Islet precursor cell (in vitro differentiated cells): ENCODE measurements at regions not wholly inside any gene's neighbourhood (a gene's known extent, or its start where the extent isn't known, plus 50 kb on each side); places are given as distances from the start of the nearest gene placed in this dataset.
"Not testable (repeated sequence)": the region's sequence is repeated elsewhere in the genome, so short reads cannot be mapped to it uniquely, and the experiment has no call there.

Experiments
- DNase-seq: peaks from one replicate; pipeline ENCODE4 v3.0.0-alpha.2; 2018

- DNase-seq: not testable (repeated sequence)
Measured at GRCh38 chrX:132302687-132303086, 83.4 kb upstream of the RAP2C start.

DNA sequence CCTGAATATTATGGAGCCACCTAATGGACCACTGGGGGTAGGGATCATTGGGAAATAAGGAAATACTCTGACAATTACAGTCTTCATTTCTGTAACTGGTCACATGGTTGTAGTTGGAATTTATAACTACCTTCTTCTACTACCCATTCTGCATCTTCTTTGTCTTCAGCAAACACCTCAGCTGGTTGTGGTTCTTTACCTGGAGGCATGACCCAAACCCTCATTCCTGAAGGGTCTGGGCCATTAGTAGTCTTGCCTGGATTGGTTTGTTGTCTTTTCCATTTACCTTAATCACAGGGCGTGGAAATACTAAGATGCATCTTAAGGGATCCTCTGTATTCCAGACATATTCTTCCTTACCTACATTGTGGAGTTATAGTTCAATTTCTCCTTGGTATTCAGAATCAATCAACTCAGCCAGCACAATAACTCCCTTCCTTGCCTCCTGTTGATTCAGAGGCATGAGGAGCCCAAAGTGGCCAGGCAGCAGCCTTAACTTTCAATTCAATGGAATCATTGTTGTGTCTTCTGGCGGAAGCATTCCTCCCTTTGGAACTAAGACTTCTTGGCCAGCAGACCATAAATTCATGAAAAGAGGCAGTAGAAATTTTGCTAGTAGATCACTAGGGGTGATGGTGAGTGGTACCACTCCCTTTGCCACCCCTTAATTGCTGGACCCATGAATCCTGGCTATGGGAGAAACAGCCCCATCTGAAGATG lies 75.7 kb upstream of the RAP2C start:
- DNase-seq: no peak

DNA sequence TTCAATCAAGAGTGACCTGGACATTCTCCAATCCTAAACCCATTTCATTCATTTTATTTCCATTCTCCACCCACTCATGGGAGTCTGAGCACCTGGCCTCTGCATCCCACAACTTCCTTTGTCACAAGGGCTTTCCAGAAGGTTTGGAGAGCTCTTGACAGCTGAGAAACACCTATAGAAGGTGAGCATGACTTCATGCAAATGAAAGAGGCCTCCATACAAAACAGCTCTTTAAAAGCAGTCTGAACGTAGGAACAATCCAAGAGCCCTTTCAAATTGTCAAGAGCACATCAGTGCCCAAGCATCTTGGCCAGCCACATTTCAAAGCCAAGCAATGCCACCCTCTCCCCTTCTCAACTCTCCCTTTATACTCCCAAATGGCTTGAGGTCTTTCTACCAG lies 74.9 kb upstream of the RAP2C start:
- DNase-seq: no peak

DNA sequence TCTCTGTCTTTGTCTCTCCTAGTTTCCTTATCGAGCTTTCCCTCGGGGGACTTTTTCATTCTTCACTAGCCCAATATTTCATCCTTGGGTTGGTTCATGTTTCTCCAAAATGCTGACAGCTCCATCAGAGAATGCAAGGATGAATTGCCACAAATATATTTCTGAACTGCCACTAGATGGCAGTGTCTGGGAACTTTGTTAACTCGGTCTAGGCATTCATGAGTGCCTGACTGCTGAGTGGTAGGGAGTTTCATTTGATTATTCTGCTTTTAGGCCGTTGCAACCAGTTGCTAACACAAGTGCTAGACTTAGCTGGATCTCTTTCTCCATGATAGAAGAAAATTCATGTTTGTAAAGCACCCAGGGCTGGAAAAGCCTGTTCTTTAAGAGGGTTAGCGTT lies 73.5 kb upstream of the RAP2C start:
- peak; percentile 54 for DNase-seq

DNA sequence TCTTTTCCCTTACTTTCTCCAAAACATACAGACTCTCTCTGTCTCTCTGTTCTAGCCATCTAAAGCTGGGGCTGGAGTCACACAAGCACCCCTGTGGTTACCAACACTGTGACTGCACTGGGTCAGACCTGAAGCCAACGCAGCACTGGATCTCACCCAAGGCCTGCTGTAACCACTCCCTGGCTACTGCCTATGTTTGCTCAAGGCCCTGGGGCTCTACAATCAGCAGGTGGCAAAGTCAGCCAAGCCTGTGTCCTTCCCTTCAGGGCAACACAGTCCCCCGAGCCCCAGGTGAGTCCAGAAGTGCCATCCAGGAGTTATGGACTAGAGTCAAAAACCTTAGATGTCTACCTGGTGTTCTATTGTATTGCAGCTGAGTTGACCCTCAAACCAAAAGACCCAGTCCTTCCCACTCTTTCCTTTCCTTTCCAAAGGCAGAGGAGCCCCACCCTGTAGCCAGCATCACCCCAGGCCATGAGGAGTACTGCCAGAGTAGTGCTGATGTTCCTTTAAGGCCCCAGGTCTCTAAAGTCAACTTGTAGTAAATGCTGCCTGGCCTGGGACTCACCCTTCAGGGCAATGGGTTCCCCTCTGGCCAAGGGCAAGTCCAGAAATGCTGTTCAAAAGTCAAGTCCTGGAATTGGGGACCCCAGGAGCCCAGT lies 58.8 kb upstream of the RAP2C start:
- DNase-seq: no peak

GRCh38 chrX:132272826-132273225 lies 53.6 kb upstream of the RAP2C start:
- DNase-seq: no peak

DNA sequence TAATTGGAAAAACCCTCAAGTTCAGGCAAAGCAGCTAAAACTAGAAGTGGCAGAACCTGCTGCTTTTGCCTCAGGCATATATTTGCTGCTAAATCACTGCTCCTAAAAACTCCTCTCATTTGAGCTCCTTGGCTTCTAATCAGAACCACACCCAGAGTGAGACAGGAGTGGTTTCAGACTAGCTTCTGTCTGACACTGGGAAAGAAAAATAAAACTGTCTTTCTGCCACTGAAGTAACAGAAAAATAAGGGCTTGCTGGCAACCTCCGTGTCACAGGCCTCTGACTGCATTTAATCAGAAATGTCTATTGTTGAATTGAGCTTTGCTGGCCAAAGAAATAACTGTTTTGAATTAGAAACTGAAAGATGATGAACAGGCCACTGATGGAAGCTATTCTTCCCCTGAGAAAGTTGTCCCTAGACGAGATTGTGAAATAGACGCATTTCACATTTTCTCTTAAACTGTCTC lies 52.1 kb upstream of the RAP2C start:
- peak; percentile 51 for DNase-seq

DNA sequence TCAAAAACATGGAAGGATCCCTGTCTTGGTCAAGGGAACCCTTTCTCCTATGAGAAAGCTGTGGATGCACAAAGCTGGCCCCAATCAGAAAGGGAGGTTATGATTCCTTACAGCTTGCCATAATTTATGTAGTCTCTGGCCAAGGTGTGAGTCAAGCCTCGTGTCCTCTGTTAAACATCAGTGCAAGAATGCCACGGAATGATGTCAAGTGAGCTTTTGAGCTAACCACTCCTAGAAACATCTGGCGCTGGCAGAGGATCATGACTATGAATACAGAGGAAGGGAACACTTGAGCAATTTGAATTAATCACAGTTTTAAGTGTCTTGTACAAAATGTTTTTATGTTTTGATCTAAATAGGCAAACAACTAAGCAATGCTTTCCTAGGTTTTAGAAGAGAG lies 51.5 kb upstream of the RAP2C start:
- DNase-seq: peak; percentile 49

DNA sequence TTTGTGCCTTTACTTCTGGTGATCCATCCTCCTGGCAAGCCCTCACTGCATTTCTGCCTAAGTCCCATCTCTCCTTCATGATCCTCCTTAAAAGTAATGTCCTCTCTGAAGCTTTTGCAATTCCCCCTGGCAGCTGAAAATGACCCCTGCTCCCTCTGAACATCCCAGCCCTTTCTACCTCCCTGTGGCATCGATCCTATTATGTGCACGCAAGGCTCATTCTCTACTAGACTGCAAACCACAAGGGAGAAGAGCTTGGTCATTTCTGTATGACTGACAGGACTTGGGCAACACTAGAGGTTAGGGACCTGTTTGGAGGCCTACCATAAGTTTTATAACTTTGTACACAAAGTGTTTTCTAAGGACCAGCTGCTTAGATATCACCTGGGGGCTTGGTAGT lies 50.8 kb upstream of the RAP2C start:
- no peak for DNase-seq
